Loucy (cell line): ENCODE measurements at regions not wholly inside any gene's neighbourhood (a gene's known extent, or its start where the extent isn't known, plus 50 kb on each side); places are given as distances from the start of the nearest gene placed in this dataset.

Experiments
- H2AFZ ChIP-seq: fragments of 200-600 bp; sonication (generic); 2 replicates; pipeline ENCODE4 v1.6.0; 2016; ENCODE audit warnings: antibody characterized with exemption, mild to moderate bottlenecking, low read length, moderate library complexity
- H3F3A ChIP-seq: fragments of 200-600 bp; 2 replicates; pipeline ENCODE4 v1.6.0; 2016; ENCODE audit warnings: antibody characterized with exemption, low read depth, mild to moderate bottlenecking
- H3K27me3 ChIP-seq: fragments of 200-600 bp; sonication (generic); 2 replicates; pipeline ENCODE4 v1.6.1; 2014; ENCODE audit warnings: low read length, mild to moderate bottlenecking; ENCODE audit not compliant: insufficient read depth, poor library complexity, severe bottlenecking
- H3K36me3 ChIP-seq: fragments of 200-600 bp; sonication (generic); 2 replicates; pipeline ENCODE4 v1.6.1; 2016; ENCODE audit warnings: low read length; ENCODE audit not compliant: insufficient read depth
- H3K4me1 ChIP-seq: fragments of 200-600 bp; sonication (generic); 2 replicates; pipeline ENCODE4 v1.5.1; 2014; ENCODE audit warnings: low read length, mild to moderate bottlenecking; ENCODE audit not compliant: insufficient read depth, poor library complexity, severe bottlenecking
- H3K4me2 ChIP-seq: fragments of 200-600 bp; sonication (generic); 2 replicates; pipeline ENCODE4 v1.6.0; 2014; ENCODE audit warnings: antibody characterized with exemption, low read length, low read depth, mild to moderate bottlenecking; ENCODE audit not compliant: poor library complexity, severe bottlenecking
- H3K4me3 ChIP-seq: fragments of 200-600 bp; sonication (generic); 2 replicates; pipeline ENCODE4 v1.5.1; 2014; ENCODE audit warnings: low read length, mild to moderate bottlenecking, mixed read lengths; ENCODE audit not compliant: poor library complexity, severe bottlenecking
- H3K79me2 ChIP-seq: fragments of 200-600 bp; sonication (generic); 2 replicates; pipeline ENCODE4 v1.6.1; 2014; ENCODE audit warnings: low read length; ENCODE audit not compliant: insufficient read depth
- H3K9ac ChIP-seq: fragments of 200-600 bp; sonication (generic); 2 replicates; pipeline ENCODE4 v1.6.0; 2014; ENCODE audit warnings: mild to moderate bottlenecking, low read depth, low read length, moderate library complexity; ENCODE audit not compliant: poor library complexity, severe bottlenecking
- H3K9me2 ChIP-seq: fragments of 200-600 bp; sonication (generic); replicated peaks from 2 replicates; pipeline ENCODE4 v1.6.1; 2016; ENCODE audit warnings: low read depth, low read length, mixed read lengths
- H3K9me3 ChIP-seq: fragments of 200-600 bp; sonication (generic); 2 replicates; pipeline ENCODE4 v1.6.1; 2014; ENCODE audit warnings: mild to moderate bottlenecking, antibody characterized with exemption, low read length, low read depth; ENCODE audit not compliant: insufficient read depth
- H4K20me1 ChIP-seq: fragments of 200-600 bp; sonication (generic); 2 replicates; pipeline ENCODE4 v1.6.0; 2014; ENCODE audit warnings: antibody characterized with exemption, low read length, mild to moderate bottlenecking; ENCODE audit not compliant: insufficient read depth, poor library complexity, severe bottlenecking
- EZH2phosphoT487 ChIP-seq: fragments of 200-600 bp; IDR thresholded peaks from 2 replicates; pipeline ENCODE4 v1.6.1; 2018; ENCODE audit warnings: antibody characterized with exemption, mild to moderate bottlenecking, moderate library complexity, borderline replicate concordance
- TF ChIP-seq, protein P1 (sequence below): fragments of 200-600 bp; sonication (generic); conservative IDR thresholded peaks from 2 replicates; pipeline ENCODE4 v1.5.1; 2014; ENCODE audit warnings: mild to moderate bottlenecking, antibody characterized with exemption, low read length

- H3K9ac ChIP-seq, result no peak overlapping the region
- no peaks in the 10 kb centered on the region for H3K27me3 ChIP-seq
- H3K9me3 ChIP-seq, result no peaks in the 10 kb centered on the region
- no peaks in the 10 kb centered on the region for H3K4me1 ChIP-seq
- H3K4me3 ChIP-seq, result no peak overlapping the region
- no peaks in the 10 kb centered on the region for H3K79me2 ChIP-seq
- no peaks in the 10 kb centered on the region for H3K9me2 ChIP-seq
- H3K36me3 ChIP-seq, result no peaks in the 10 kb centered on the region
- no peaks in the 10 kb centered on the region for H4K20me1 ChIP-seq
- H2AFZ ChIP-seq, result no peak overlapping the region
- no peak overlapping the region for H3K4me2 ChIP-seq
- no peaks in the 10 kb centered on the region for H3F3A ChIP-seq
- no peak for TF ChIP-seq EZH2phosphoT487
- TF ChIP-seq, protein P1, sequence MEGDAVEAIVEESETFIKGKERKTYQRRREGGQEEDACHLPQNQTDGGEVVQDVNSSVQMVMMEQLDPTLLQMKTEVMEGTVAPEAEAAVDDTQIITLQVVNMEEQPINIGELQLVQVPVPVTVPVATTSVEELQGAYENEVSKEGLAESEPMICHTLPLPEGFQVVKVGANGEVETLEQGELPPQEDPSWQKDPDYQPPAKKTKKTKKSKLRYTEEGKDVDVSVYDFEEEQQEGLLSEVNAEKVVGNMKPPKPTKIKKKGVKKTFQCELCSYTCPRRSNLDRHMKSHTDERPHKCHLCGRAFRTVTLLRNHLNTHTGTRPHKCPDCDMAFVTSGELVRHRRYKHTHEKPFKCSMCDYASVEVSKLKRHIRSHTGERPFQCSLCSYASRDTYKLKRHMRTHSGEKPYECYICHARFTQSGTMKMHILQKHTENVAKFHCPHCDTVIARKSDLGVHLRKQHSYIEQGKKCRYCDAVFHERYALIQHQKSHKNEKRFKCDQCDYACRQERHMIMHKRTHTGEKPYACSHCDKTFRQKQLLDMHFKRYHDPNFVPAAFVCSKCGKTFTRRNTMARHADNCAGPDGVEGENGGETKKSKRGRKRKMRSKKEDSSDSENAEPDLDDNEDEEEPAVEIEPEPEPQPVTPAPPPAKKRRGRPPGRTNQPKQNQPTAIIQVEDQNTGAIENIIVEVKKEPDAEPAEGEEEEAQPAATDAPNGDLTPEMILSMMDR, result no peak
Observed at GRCh38 chr18:1527805-1528204, 623.1 kb downstream of the ADCYAP1 start.

DNA sequence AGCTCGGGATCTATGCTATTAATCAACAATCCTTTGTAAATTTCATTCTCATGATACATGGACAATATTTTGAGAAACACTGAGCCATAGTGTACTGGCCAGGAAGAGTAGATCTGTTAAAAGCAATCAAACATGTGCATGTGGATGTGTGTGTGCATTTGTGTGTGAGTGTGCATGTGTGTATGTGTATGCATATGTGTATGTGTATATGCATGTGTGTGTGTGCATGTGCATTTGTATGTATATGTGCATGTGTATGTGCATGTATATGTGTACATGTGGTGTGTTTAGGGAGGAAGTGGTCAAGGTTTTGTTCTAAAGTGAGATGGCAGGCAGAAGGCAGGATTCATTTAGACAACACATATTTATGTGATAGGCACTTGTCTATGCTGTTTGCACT is 623.8 kb downstream of the ADCYAP1 start:
- no peak for TF ChIP-seq EZH2phosphoT487
- TF ChIP-seq, protein P1, result no peak
- Histone ChIP-seq H3K36me3 (no peaks in the 10 kb centered on the region), H2AFZ (no peak overlapping the region), H3K4me1 (no peaks in the 10 kb centered on the region), H4K20me1 (no peaks in the 10 kb centered on the region), H3F3A (no peaks in the 10 kb centered on the region), H3K9ac (no peak overlapping the region), H3K9me2 (no peaks in the 10 kb centered on the region), H3K27me3 (no peaks in the 10 kb centered on the region), H3K9me3 (no peaks in the 10 kb centered on the region), H3K79me2 (no peaks in the 10 kb centered on the region), H3K4me3 (no peak overlapping the region), H3K4me2 (no peak overlapping the region)

DNA sequence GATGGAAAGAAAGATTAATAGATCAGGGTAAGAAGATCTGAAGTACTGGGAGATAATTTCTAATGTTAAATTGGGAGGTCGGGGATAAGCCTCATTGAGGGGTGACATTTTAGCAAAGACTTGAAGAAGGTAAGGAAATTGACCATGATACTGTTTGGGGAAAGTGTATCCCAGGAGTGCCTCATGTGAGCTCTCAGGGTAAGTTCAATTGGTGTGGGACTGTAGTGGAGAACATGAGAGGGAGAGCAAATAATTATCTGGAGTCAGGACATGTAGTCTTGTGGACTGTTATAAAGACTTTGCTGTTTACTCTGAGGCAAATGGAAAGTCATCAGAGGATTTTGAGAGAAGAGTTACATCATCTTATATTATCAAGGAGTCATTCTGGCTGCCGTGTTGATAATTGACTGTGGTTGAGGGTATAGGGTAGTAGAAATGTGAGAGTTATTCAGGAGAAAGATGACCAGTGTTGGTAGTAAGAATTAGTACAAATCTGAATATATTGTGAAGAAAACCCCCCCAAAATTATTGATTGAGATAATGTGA is 624.4 kb downstream of the ADCYAP1 start:
- Histone ChIP-seq H3K9me3 (no peaks in the 10 kb centered on the region), H3K9me2 (no peaks in the 10 kb centered on the region), H3F3A (no peaks in the 10 kb centered on the region), H3K9ac (no peak overlapping the region), H3K36me3 (no peaks in the 10 kb centered on the region), H4K20me1 (no peaks in the 10 kb centered on the region), H3K4me2 (no peak overlapping the region), H3K4me3 (no peak overlapping the region), H2AFZ (no peak overlapping the region), H3K27me3 (no peaks in the 10 kb centered on the region), H3K4me1 (no peaks in the 10 kb centered on the region), H3K79me2 (no peaks in the 10 kb centered on the region)
- TF ChIP-seq, protein P1, result no peak
- no peak for TF ChIP-seq EZH2phosphoT487
